ENCODE measurements at regions not wholly inside any gene's neighbourhood (a gene's known extent, or its start where the extent isn't known, plus 50 kb on each side); places are given as distances from the start of the nearest gene placed in this dataset.

DNA sequence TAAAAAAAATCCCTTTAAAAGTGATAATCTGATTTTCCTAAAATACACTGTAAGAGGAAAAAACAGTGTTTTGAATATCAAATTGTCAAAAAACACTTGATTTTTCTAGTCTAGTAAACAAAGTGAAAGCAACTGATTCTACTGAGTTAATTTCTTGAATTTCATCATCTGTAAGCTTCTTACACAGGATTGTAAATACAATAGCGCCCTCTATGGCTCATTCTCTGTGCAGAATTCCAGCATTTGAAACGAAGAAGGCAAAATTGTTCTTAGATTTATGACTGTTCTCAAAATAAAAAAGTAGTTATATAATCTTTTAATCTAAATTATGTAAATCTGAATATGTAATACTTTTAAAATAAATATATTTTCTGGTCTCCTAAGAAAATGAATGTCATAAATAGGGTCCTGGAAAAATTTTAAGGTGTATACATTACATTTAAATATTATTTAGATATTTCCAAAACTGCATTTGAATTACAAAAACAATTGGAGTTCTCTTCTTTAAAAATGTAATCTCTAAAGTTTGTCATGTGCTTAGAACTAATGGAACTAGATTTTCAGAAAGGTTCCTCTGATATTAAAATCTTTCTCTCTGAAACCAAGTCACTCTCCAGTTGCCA is 176.9 kb upstream of the MC4R start:
- Histone ChIP-seq H4K91ac (ENCODE audit: insufficient read length, low read depth, low read length) (no peak overlapping the region), H3K9ac (ENCODE audit: extremely low read depth, insufficient read length, low read length) (no peak overlapping the region), H3K79me2 (ENCODE audit: insufficient read depth, low read length) (no peaks in the 10 kb centered on the region), H2BK12ac (ENCODE audit: insufficient read length, low read depth, low read length) (no peak overlapping the region), H2BK15ac (ENCODE audit: low read depth, low read length) (no peak overlapping the region), H2AFZ (ENCODE audit: low read length) (no peak overlapping the region), H3K4me2 (ENCODE audit: insufficient read depth, insufficient read length, low read length) (no peak overlapping the region), H3K4ac (ENCODE audit: low read depth, low read length) (no peak overlapping the region), H3K4me1 (ENCODE audit: insufficient read depth, low read length) (no peaks in the 10 kb centered on the region; the same call in 1 of the 2 replicates), H3K23ac (ENCODE audit: insufficient read length, low read depth, low read length) (no peak overlapping the region), H2BK5ac (ENCODE audit: insufficient read length, low read length) (no peak overlapping the region), H3K79me1 (ENCODE audit: insufficient read depth, low read depth, low read length, poor library complexity, severe bottlenecking) (no peaks in the 10 kb centered on the region), H3T11ph (ENCODE audit: low read length) (no peak overlapping the region), H3K18ac (ENCODE audit: insufficient read length, low read depth, low read length) (no peak overlapping the region), H3K27ac (ENCODE audit: insufficient read length, low read depth, low read length) (no peak overlapping the region), H4K5ac (ENCODE audit: insufficient read length, low read depth, low read length) (no peak overlapping the region), H3K56ac (ENCODE audit: insufficient read length, low read depth, low read length) (no peak overlapping the region), H2BK120ac (ENCODE audit: low read depth, low read length, poor library complexity, severe bottlenecking) (no peak overlapping the region), H4K8ac (replicated peaks; ENCODE audit: insufficient read length, low read depth, low read length) (no peak overlapping the region), H3K14ac (ENCODE audit: insufficient read depth, low read length) (no peak overlapping the region), H2BK20ac (ENCODE audit: low read depth, low read length, poor library complexity, severe bottlenecking) (no peak overlapping the region), H3K9me3 (ENCODE audit: control insufficient read depth, low read depth, low read length) (no peaks in the 10 kb centered on the region), H3K23me2 (ENCODE audit: insufficient read length, low read depth, low read length, poor library complexity, severe bottlenecking) (no peaks in the 10 kb centered on the region), H4K20me1 (ENCODE audit: control insufficient read depth, insufficient read depth, insufficient read length) (no peaks in the 10 kb centered on the region), H3K27me3 (ENCODE audit: insufficient read depth, low read length) (no peaks in the 10 kb centered on the region), H2AK5ac (ENCODE audit: insufficient read length, low read length) (no peak overlapping the region)
- TF ChIP-seq, protein P1, sequence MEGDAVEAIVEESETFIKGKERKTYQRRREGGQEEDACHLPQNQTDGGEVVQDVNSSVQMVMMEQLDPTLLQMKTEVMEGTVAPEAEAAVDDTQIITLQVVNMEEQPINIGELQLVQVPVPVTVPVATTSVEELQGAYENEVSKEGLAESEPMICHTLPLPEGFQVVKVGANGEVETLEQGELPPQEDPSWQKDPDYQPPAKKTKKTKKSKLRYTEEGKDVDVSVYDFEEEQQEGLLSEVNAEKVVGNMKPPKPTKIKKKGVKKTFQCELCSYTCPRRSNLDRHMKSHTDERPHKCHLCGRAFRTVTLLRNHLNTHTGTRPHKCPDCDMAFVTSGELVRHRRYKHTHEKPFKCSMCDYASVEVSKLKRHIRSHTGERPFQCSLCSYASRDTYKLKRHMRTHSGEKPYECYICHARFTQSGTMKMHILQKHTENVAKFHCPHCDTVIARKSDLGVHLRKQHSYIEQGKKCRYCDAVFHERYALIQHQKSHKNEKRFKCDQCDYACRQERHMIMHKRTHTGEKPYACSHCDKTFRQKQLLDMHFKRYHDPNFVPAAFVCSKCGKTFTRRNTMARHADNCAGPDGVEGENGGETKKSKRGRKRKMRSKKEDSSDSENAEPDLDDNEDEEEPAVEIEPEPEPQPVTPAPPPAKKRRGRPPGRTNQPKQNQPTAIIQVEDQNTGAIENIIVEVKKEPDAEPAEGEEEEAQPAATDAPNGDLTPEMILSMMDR (conservative IDR thresholded peaks at IDR 0.05): peak; percentile 92
- WGBS (ENCODE audit: extremely low coverage, insufficient read length, low lambda C conversion rate): no CpG with 5 or more reads among the region's 2 CpGs
- Mint-ChIP-seq H3K36me3 (ENCODE audit: insufficient read depth in 1 of 3, low read depth in 3 of 3) (no peaks in the 10 kb centered on the region), H3K27ac (no peak overlapping the region), H3K27me3 (ENCODE audit: low read depth) (peaks cover 1% of the 10 kb centered on the region; the same call in 1 of the 2 replicates), H3K4me1 (peaks cover 0 to 5% of the 10 kb centered on the region in 2 experiments; a peak in 2 of 4 replicates), H3K9me3 (peaks cover 0 to 2% of the 10 kb centered on the region in 2 experiments; a peak in 3 of 5 replicates), H3K4me3 (no peak overlapping the region)
- no peak for DNase-seq
